ENCODE measurements at regions not wholly inside any gene's neighbourhood (a gene's known extent, or its start where the extent isn't known, plus 50 kb on each side); places are given as distances from the start of the nearest gene placed in this dataset.
"Not testable (repeated sequence)": the region's sequence is repeated elsewhere in the genome, so short reads cannot be mapped to it uniquely, and the experiment has no call there.

GRCh38 chr2:176876493-176877103, 336.0 kb upstream of the HNRNPA3 start:
- H3K9me3 Mint-ChIP-seq = peaks cover 3 to 26% (median 8%) of the 10 kb centered on the region in 7 donors
- peaks cover 2 to 11% of the 10 kb centered on the region in 2 donors for H3K36me3 Mint-ChIP-seq
- no peaks in the 10 kb centered on the region for H3K4me1 Mint-ChIP-seq
- DNase-seq = no peak
- H3K27ac Mint-ChIP-seq = no peak overlapping the region
- H3K27me3 Mint-ChIP-seq = peaks cover 0 to 35% (median 10%) of the 10 kb centered on the region in 3 donors
- H3K4me3 Mint-ChIP-seq = no peak overlapping the region
- no peak for ATAC-seq (ENCODE audit: low read depth in 2 of 2)

- Mint-ChIP-seq H3K9me3 (peaks cover 0 to 6% (median 1%) of the 10 kb centered on the region in 7 donors), H3K27ac (no peak overlapping the region), H3K36me3 (no peaks in the 10 kb centered on the region), H3K27me3 (peaks cover 0 to 25% (median 5%) of the 10 kb centered on the region in 3 donors), H3K4me1 (no peaks in the 10 kb centered on the region), H3K4me3 (no peak overlapping the region)
- ATAC-seq (ENCODE audit: low read depth in 2 of 2) (no peak), DNase-seq (no peak)
Measured at GRCh38 chr2:176879426-176879995, 333.1 kb upstream of the HNRNPA3 start.

GRCh38 chr2:176882045-176882444, 330.5 kb upstream of the HNRNPA3 start:
- Mint-ChIP-seq H3K9me3 (peaks cover 0 to 11% (median 0%) of the 10 kb centered on the region in 7 donors), H3K27me3 (peaks cover 3 to 18% (median 5%) of the 10 kb centered on the region in 3 donors)
- not testable (repeated sequence) for H3K4me1 Mint-ChIP-seq; ATAC-seq (ENCODE audit: low read depth in 2 of 2); DNase-seq; H3K4me3 Mint-ChIP-seq; H3K27ac Mint-ChIP-seq; H3K36me3 Mint-ChIP-seq

GRCh38 chr2:176885001-176885643, 327.5 kb upstream of the HNRNPA3 start:
- ATAC-seq (ENCODE audit: low read depth in 2 of 2) = no peak
- no peak overlapping the region for H3K4me3 Mint-ChIP-seq
- no peaks in the 10 kb centered on the region for H3K4me1 Mint-ChIP-seq
- H3K36me3 Mint-ChIP-seq = no peaks in the 10 kb centered on the region
- H3K27ac Mint-ChIP-seq = no peak overlapping the region
- H3K9me3 Mint-ChIP-seq = peaks cover 0 to 11% (median 0%) of the 10 kb centered on the region in 7 donors
- no peak for DNase-seq
- peaks cover 3 to 16% (median 11%) of the 10 kb centered on the region in 3 donors for H3K27me3 Mint-ChIP-seq

- Mint-ChIP-seq H3K4me1 (no peaks in the 10 kb centered on the region), H3K36me3 (no peaks in the 10 kb centered on the region), H3K27ac (no peak overlapping the region), H3K27me3 (peaks cover 3 to 11% (median 6%) of the 10 kb centered on the region in 3 donors), H3K4me3 (no peak overlapping the region), H3K9me3 (peaks cover 0 to 11% (median 0%) of the 10 kb centered on the region in 7 donors)
- DNase-seq = no peak
- ATAC-seq (ENCODE audit: low read depth in 2 of 2) = no peak
Measured at GRCh38 chr2:176885661-176886060, 326.9 kb upstream of the HNRNPA3 start.

GRCh38 chr2:176891105-176891504, 321.5 kb upstream of the HNRNPA3 start:
- Mint-ChIP-seq H3K36me3 (no peaks in the 10 kb centered on the region), H3K4me1 (no peaks in the 10 kb centered on the region), H3K4me3 (no peak overlapping the region), H3K27ac (no peak overlapping the region), H3K9me3 (peaks cover 0 to 2% (median 0%) of the 10 kb centered on the region in 7 donors), H3K27me3 (peaks cover 0 to 11% (median 8%) of the 10 kb centered on the region in 3 donors)
- DNase-seq (no peak), ATAC-seq (ENCODE audit: low read depth in 2 of 2) (no peak)

GRCh38 chr2:176891857-176892256, 320.7 kb upstream of the HNRNPA3 start:
- no peak for ATAC-seq (ENCODE audit: low read depth in 2 of 2)
- no peak overlapping the region for H3K27ac Mint-ChIP-seq
- H3K27me3 Mint-ChIP-seq = peaks cover 0 to 11% (median 8%) of the 10 kb centered on the region in 3 donors

GRCh38 chr2:176892676-176893226, 319.8 kb upstream of the HNRNPA3 start:
- H3K9me3 Mint-ChIP-seq = peaks cover 0 to 2% (median 0%) of the 10 kb centered on the region in 7 donors
- no peaks in the 10 kb centered on the region for H3K36me3 Mint-ChIP-seq
- DNase-seq (no peak), ATAC-seq (ENCODE audit: low read depth in 2 of 2) (no peak)
- no peaks in the 10 kb centered on the region for H3K4me1 Mint-ChIP-seq
- H3K27ac Mint-ChIP-seq = no peak overlapping the region
- H3K27me3 Mint-ChIP-seq = peaks cover 0 to 11% (median 8%) of the 10 kb centered on the region in 3 donors
- H3K4me3 Mint-ChIP-seq = no peak overlapping the region

More at GRCh38 chr2:176891857-176892256, 320.7 kb upstream of the HNRNPA3 start:
- H3K36me3 Mint-ChIP-seq = no peaks in the 10 kb centered on the region
- peaks cover 0 to 2% (median 0%) of the 10 kb centered on the region in 7 donors for H3K9me3 Mint-ChIP-seq
- H3K4me3 Mint-ChIP-seq = no peak overlapping the region
- H3K4me1 Mint-ChIP-seq = no peaks in the 10 kb centered on the region
- no peak for DNase-seq

- H3K36me3 Mint-ChIP-seq = no peaks in the 10 kb centered on the region
- H3K4me3 Mint-ChIP-seq = no peak overlapping the region
- DNase-seq (no peak), ATAC-seq (ENCODE audit: low read depth in 2 of 2) (no peak)
- H3K27me3 Mint-ChIP-seq = peaks cover 0 to 5% (median 0%) of the 10 kb centered on the region in 3 donors
- no peak overlapping the region for H3K27ac Mint-ChIP-seq
- no peaks in the 10 kb centered on the region for H3K9me3 Mint-ChIP-seq
- H3K4me1 Mint-ChIP-seq = no peaks in the 10 kb centered on the region
Measured at GRCh38 chr2:176895158-176895557, 317.4 kb upstream of the HNRNPA3 start.

- no peak for DNase-seq
- ATAC-seq (ENCODE audit: low read depth in 2 of 2) = no peak
- Mint-ChIP-seq H3K36me3 (no peaks in the 10 kb centered on the region), H3K4me1 (no peaks in the 10 kb centered on the region), H3K9me3 (peaks cover 0 to 11% (median 4%) of the 10 kb centered on the region in 7 donors), H3K27me3 (peaks cover 0 to 8% (median 5%) of the 10 kb centered on the region in 3 donors), H3K4me3 (no peak overlapping the region), H3K27ac (no peak overlapping the region)
Measured at GRCh38 chr2:176902454-176902853, 310.1 kb upstream of the HNRNPA3 start.

GRCh38 chr2:176904053-176904452, 308.5 kb upstream of the HNRNPA3 start:
- Mint-ChIP-seq H3K27me3 (peaks cover 0 to 16% (median 11%) of the 10 kb centered on the region in 3 donors), H3K9me3 (peaks cover 0 to 11% (median 4%) of the 10 kb centered on the region in 7 donors)
- H3K4me1 Mint-ChIP-seq; ATAC-seq (ENCODE audit: low read depth in 2 of 2); H3K4me3 Mint-ChIP-seq; H3K27ac Mint-ChIP-seq; DNase-seq; H3K36me3 Mint-ChIP-seq: not testable (repeated sequence)

- no peaks in the 10 kb centered on the region for H3K4me1 Mint-ChIP-seq
- H3K9me3 Mint-ChIP-seq = peaks cover 0 to 11% (median 4%) of the 10 kb centered on the region in 7 donors
- DNase-seq = no peak
- no peaks in the 10 kb centered on the region for H3K36me3 Mint-ChIP-seq
- H3K27ac Mint-ChIP-seq = no peak overlapping the region
- H3K4me3 Mint-ChIP-seq = no peak overlapping the region
- peaks cover 0 to 21% (median 11%) of the 10 kb centered on the region in 3 donors for H3K27me3 Mint-ChIP-seq
- no peak for ATAC-seq (ENCODE audit: low read depth in 2 of 2)
Measured at GRCh38 chr2:176907341-176907740, 305.3 kb upstream of the HNRNPA3 start.

- Mint-ChIP-seq H3K36me3 (no peaks in the 10 kb centered on the region), H3K27ac (no peak overlapping the region), H3K4me1 (no peaks in the 10 kb centered on the region), H3K4me3 (peak overlapping the region in 1 of 8 donors; percentile 49), H3K27me3 (peaks cover 0 to 28% (median 5%) of the 10 kb centered on the region in 3 donors), H3K9me3 (no peaks in the 10 kb centered on the region)
- DNase-seq (no peak), ATAC-seq (ENCODE audit: low read depth in 2 of 2) (no peak)
Measured at GRCh38 chr2:176910828-176911227, 301.8 kb upstream of the HNRNPA3 start.
